ENCODE measurements at regions not wholly inside any gene's neighbourhood (a gene's known extent, or its start where the extent isn't known, plus 50 kb on each side); places are given as distances from the start of the nearest gene placed in this dataset.

DNA sequence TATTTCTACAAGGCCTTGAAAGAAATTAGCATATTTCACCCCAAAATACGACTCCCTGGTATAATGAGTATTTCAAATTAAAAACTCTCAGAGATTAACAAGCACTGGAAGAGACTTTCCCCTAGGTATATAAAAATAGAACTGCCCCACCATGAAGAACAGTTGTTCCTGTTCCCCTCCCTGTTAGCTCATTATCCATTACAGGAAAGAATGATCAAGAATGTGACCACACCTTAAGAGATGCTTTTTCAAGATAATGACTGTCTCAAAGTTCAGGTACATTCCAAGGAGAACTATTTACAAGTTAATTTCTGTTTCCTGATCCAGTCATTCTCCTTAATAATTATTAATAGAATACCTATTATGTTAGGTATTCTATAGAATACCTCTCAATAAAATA, 1220.6 kb upstream of the CDH2 start:
- TF ChIP-seq, protein P1, sequence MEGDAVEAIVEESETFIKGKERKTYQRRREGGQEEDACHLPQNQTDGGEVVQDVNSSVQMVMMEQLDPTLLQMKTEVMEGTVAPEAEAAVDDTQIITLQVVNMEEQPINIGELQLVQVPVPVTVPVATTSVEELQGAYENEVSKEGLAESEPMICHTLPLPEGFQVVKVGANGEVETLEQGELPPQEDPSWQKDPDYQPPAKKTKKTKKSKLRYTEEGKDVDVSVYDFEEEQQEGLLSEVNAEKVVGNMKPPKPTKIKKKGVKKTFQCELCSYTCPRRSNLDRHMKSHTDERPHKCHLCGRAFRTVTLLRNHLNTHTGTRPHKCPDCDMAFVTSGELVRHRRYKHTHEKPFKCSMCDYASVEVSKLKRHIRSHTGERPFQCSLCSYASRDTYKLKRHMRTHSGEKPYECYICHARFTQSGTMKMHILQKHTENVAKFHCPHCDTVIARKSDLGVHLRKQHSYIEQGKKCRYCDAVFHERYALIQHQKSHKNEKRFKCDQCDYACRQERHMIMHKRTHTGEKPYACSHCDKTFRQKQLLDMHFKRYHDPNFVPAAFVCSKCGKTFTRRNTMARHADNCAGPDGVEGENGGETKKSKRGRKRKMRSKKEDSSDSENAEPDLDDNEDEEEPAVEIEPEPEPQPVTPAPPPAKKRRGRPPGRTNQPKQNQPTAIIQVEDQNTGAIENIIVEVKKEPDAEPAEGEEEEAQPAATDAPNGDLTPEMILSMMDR (IDR thresholded peaks at IDR 0.05; ENCODE audit: control extremely low read depth, extremely low read depth): no peak
- WGBS, 2 donors: 89 to 100% methylated on average over 1 of the region's 1 CpG
- H3K27me3 ChIP-seq (ENCODE audit: control insufficient read depth in 3 of 3, insufficient read depth in 3 of 3, low read length in 2 of 3): no peaks in the 10 kb centered on the region
- H3K4me3 ChIP-seq: no peak overlapping the region
- peaks cover 0 to 4% (median 1%) of the 10 kb centered on the region in 4 donors for H3K9me3 ChIP-seq (ENCODE audit: control insufficient read depth in 4 of 4, insufficient read depth in 3 of 4, low read length in 3 of 4)
- DNase-seq (no peak), ATAC-seq (ENCODE audit: insufficient read depth, low FRiP score) (no peak)
- H3K27ac ChIP-seq (ENCODE audit: low read depth in 1 of 2, low read length in 1 of 2): no peak overlapping the region
- H3K4me1 ChIP-seq (ENCODE audit: control insufficient read depth in 5 of 5, insufficient read depth in 5 of 5, low read length in 5 of 5): no peaks in the 10 kb centered on the region
- no peak overlapping the region for H3K9ac ChIP-seq (ENCODE audit: insufficient read depth in 1 of 2, low read length in 2 of 2)
- H3K36me3 ChIP-seq (ENCODE audit: control insufficient read depth in 4 of 4, insufficient read depth in 4 of 4, low read length in 4 of 4): no peaks in the 10 kb centered on the region

DNA sequence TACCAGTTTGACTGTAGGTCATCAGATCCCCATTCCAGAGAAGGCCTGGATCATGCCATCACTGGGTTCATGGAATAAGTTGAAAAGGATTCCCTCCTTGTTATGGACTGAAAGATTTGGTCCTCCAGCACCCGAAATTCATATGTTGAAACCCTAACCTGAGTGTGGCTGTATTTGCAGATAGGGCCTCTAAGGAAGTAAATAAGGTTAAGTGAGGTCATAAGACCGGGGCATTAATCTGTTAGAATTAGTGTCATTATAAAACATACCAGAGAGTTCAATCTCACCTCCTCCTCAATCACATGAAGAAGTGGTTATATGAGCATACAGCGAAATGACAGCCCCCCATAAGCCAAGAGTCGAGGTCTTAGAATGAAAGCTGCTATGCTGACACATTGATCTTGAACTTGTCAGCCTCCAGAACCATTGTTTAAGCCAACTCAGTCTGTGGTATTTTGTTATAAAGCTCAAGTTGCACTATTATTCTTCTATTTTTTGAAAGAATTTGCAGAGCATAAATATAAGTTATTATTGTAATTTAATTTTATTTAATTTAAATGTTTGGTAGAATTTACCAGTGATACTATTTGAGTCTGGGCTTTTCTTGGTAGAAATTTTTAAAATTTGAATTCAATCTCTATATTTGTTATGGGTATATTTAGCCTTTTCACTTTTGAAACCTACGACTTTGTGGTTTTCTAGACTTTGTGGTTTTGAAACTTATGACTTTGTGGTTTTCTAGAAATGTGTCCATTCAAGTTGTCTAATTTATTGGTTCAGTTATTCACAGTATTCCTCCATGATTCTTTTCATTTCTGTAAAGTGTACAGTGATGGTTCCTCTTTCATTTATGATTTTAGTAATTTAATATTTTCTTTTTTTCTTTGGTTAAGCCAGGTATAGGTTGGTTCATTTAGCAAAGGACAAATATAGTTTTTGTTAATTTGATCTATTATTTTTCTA, 1206.7 kb upstream of the CDH2 start:
- 50 to 58% methylated on average over 5 of the region's 5 CpGs for WGBS, 2 donors
- H3K27ac ChIP-seq (ENCODE audit: low read depth in 1 of 2, low read length in 1 of 2): no peak overlapping the region

DNA sequence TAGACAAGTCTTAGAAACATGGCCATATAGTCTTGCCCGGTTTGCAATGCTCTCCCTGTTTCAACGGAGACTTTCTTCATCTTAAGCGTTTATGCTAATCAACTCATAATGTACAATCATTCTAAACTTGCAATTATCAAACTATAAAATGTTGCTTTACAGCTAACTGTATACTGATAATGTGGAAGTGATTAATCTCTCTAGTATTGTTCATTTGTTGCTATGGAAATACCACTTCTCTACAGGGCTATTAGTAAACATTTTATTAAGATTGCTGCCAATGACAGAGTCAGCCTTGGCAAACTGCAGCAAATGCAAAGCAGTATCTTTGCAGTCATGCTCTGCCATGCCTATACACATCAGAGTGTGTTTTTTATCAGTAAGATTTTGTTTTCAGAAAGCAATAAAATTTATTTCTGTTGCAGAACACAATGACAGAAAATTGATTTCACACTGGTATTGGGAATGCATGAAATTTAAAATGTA, 1201.8 kb upstream of the CDH2 start:
- no peak overlapping the region for H3K4me3 ChIP-seq
- 79 to 95% methylated on average over 3 of the region's 3 CpGs for WGBS, 2 donors

More for the DNA sequence above, 1206.7 kb upstream of the CDH2 start:
- H3K36me3 ChIP-seq (ENCODE audit: control insufficient read depth in 4 of 4, insufficient read depth in 4 of 4, low read length in 4 of 4): no peaks in the 10 kb centered on the region
- ATAC-seq (ENCODE audit: insufficient read depth, low FRiP score) (no peak), DNase-seq (no peak)
- H3K9ac ChIP-seq (ENCODE audit: insufficient read depth in 1 of 2, low read length in 2 of 2): no peak overlapping the region
- TF ChIP-seq, protein P1 (IDR thresholded peaks at IDR 0.05; ENCODE audit: control extremely low read depth, extremely low read depth): no peak
- H3K27me3 ChIP-seq (ENCODE audit: control insufficient read depth in 3 of 3, insufficient read depth in 3 of 3, low read length in 2 of 3): no peaks in the 10 kb centered on the region
- no peak overlapping the region for H3K4me3 ChIP-seq
- no peaks in the 10 kb centered on the region for H3K9me3 ChIP-seq (ENCODE audit: control insufficient read depth in 4 of 4, insufficient read depth in 3 of 4, low read length in 3 of 4)
- H3K4me1 ChIP-seq (ENCODE audit: control insufficient read depth in 5 of 5, insufficient read depth in 5 of 5, low read length in 5 of 5): no peaks in the 10 kb centered on the region

More for the DNA sequence above, 1201.8 kb upstream of the CDH2 start:
- TF ChIP-seq, protein P1 (IDR thresholded peaks at IDR 0.05; ENCODE audit: control extremely low read depth, extremely low read depth): no peak
- H3K4me1 ChIP-seq (ENCODE audit: control insufficient read depth in 5 of 5, insufficient read depth in 5 of 5, low read length in 5 of 5): no peaks in the 10 kb centered on the region
- no peaks in the 10 kb centered on the region for H3K9me3 ChIP-seq (ENCODE audit: control insufficient read depth in 4 of 4, insufficient read depth in 3 of 4, low read length in 3 of 4)
- no peaks in the 10 kb centered on the region for H3K36me3 ChIP-seq (ENCODE audit: control insufficient read depth in 4 of 4, insufficient read depth in 4 of 4, low read length in 4 of 4)
- no peak overlapping the region for H3K27ac ChIP-seq (ENCODE audit: low read depth in 1 of 2, low read length in 1 of 2)
- H3K27me3 ChIP-seq (ENCODE audit: control insufficient read depth in 3 of 3, insufficient read depth in 3 of 3, low read length in 2 of 3): no peaks in the 10 kb centered on the region
- ATAC-seq (ENCODE audit: insufficient read depth, low FRiP score) (no peak), DNase-seq (peak in 2 of 3 donors; percentile 12 to 14)
- H3K9ac ChIP-seq (ENCODE audit: insufficient read depth in 1 of 2, low read length in 2 of 2): no peak overlapping the region

Data from lung (tissue), 11 donors.